GM23338 (cell line): ENCODE measurements at regions not wholly inside any gene's neighbourhood (a gene's known extent, or its start where the extent isn't known, plus 50 kb on each side); places are given as distances from the start of the nearest gene placed in this dataset.

Experiments used
- CTCF ChIP-seq, 2 experiments: fragments of 200-600 bp in 1 of 2; sonication (generic) in 1 of 2; conservative IDR thresholded peaks; 2 replicates each; pipeline versions ENCODE4 v1.5.1 to v1.6.1; 2016 to 2017; ENCODE audit warnings: antibody characterized with exemption in 2 of 2, low read depth in 2 of 2, mild to moderate bottlenecking in 2 of 2, moderate library complexity in 1 of 2
- EZH2 ChIP-seq: fragments of 200-600 bp; sonication (generic); IDR thresholded peaks from one replicate; pipeline ENCODE4 v1.8.0; 2017; ENCODE audit warnings: antibody characterized with exemption, mild to moderate bottlenecking, low read depth; ENCODE audit not compliant: unreplicated experiment
- POLR2AphosphoS5 ChIP-seq: IDR thresholded peaks from 2 replicates; pipeline ENCODE4 v1.6.1; 2016; ENCODE audit warnings: antibody characterized with exemption, low read depth
- REST ChIP-seq: IDR thresholded peaks from one replicate; pipeline ENCODE4 v1.6.1; 2018; ENCODE audit warnings: antibody characterized with exemption; ENCODE audit not compliant: unreplicated experiment
- ZNF331 ChIP-seq: fragments of 250-450 bp; sonication (Bioruptor Pico); IDR thresholded peaks from 2 replicates; pipeline ENCODE4 v1.5.0; 2020; ENCODE audit warnings: low read depth, mild to moderate bottlenecking, moderate library complexity

DNA sequence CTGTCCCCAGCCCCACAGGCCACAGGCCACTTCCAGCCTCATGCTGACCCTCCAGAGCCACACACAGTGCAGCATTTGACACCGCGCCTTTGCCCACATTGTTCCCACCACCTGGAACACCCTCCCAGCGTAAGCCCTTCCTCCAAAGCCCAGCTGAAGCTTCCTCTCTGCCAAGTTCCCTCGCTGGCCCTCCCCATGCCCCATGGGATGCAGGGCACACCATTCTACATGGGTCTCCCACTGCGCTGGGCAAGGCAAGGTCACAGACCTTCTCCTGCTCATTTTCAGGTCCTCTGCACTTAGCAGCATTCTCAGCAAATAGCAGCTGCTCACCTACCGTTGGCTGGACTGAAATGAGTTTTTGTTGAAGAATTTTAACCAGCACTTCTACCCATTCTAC is 455.5 kb downstream of the EIPR1 start:
- TF ChIP-seq CTCF (conservative IDR thresholded peaks at IDR 0.05; ENCODE audit: low read depth in 2 of 2) (no peak), EZH2 (no peak), POLR2AphosphoS5 (no peak), ZNF331 (CRISPR knock-in tag) (no peak), REST (no peak)
